ENCODE measurements at regions not wholly inside any gene's neighbourhood (a gene's known extent, or its start where the extent isn't known, plus 50 kb on each side); places are given as distances from the start of the nearest gene placed in this dataset.

- H3K9me3 Mint-ChIP-seq, result no peaks in the 10 kb centered on the region
- peaks cover 4% of the 10 kb centered on the region for H3K27me3 Mint-ChIP-seq
- Histone ChIP-seq H3K27ac (ENCODE audit: insufficient read depth, low read length, poor library complexity, severe bottlenecking) (no peak overlapping the region), H3K27me3 (ENCODE audit: control insufficient read depth, insufficient read depth, low read length) (no peaks in the 10 kb centered on the region), H3K36me3 (ENCODE audit: control insufficient read depth, insufficient read depth, low read length) (no peaks in the 10 kb centered on the region), H3K9me3 (ENCODE audit: control insufficient read depth in 2 of 2, low read length in 2 of 2) (no peaks in the 10 kb centered on the region), H3K4me1 (ENCODE audit: control insufficient read depth, insufficient read depth, low read length, poor library complexity, severe bottlenecking) (no peaks in the 10 kb centered on the region), H3K4me3 (ENCODE audit: low read depth, low read length) (no peak overlapping the region)
- ATAC-seq (ENCODE audit: low read depth in 2 of 2) (no peak), DNase-seq (no peak)
- no peak overlapping the region for H3K27ac Mint-ChIP-seq
- no peaks in the 10 kb centered on the region for H3K36me3 Mint-ChIP-seq
- H3K4me3 Mint-ChIP-seq, result no peak overlapping the region
- no peaks in the 10 kb centered on the region for H3K4me1 Mint-ChIP-seq
Observed at GRCh38 chr6:139871165-139871710, 496.8 kb upstream of the CITED2 start.

GRCh38 chr6:139868576-139868975 lies 494.1 kb upstream of the CITED2 start:
- ATAC-seq (ENCODE audit: low read depth in 2 of 2) (no peak), DNase-seq (no peak)
- Histone ChIP-seq H3K4me1 (ENCODE audit: control insufficient read depth, insufficient read depth, low read length, poor library complexity, severe bottlenecking) (no peaks in the 10 kb centered on the region), H3K4me3 (ENCODE audit: low read depth, low read length) (no peak overlapping the region), H3K36me3 (ENCODE audit: control insufficient read depth, insufficient read depth, low read length) (no peaks in the 10 kb centered on the region), H3K27ac (ENCODE audit: insufficient read depth, low read length, poor library complexity, severe bottlenecking) (no peak overlapping the region), H3K9me3 (ENCODE audit: control insufficient read depth in 2 of 2, low read length in 2 of 2) (no peaks in the 10 kb centered on the region), H3K27me3 (ENCODE audit: control insufficient read depth, insufficient read depth, low read length) (no peaks in the 10 kb centered on the region)
- H3K4me1 Mint-ChIP-seq, result no peaks in the 10 kb centered on the region
- peaks cover 9% of the 10 kb centered on the region for H3K27me3 Mint-ChIP-seq
- H3K36me3 Mint-ChIP-seq, result no peaks in the 10 kb centered on the region
- no peaks in the 10 kb centered on the region for H3K9me3 Mint-ChIP-seq
- no peak overlapping the region for H3K4me3 Mint-ChIP-seq
- H3K27ac Mint-ChIP-seq, result no peak overlapping the region

GRCh38 chr6:139863964-139864363 lies 489.5 kb upstream of the CITED2 start:
- no peak overlapping the region for H3K27ac Mint-ChIP-seq
- no peak overlapping the region for H3K4me3 Mint-ChIP-seq
- Histone ChIP-seq H3K4me3 (ENCODE audit: low read depth, low read length) (no peak overlapping the region), H3K27ac (ENCODE audit: insufficient read depth, low read length, poor library complexity, severe bottlenecking) (no peak overlapping the region), H3K27me3 (ENCODE audit: control insufficient read depth, insufficient read depth, low read length) (no peaks in the 10 kb centered on the region), H3K36me3 (ENCODE audit: control insufficient read depth, insufficient read depth, low read length) (no peaks in the 10 kb centered on the region), H3K4me1 (ENCODE audit: control insufficient read depth, insufficient read depth, low read length, poor library complexity, severe bottlenecking) (no peaks in the 10 kb centered on the region), H3K9me3 (ENCODE audit: control insufficient read depth in 2 of 2, low read length in 2 of 2) (no peaks in the 10 kb centered on the region)
- peaks cover 0 to 3% (median 0%) of the 10 kb centered on the region in 7 donors for H3K9me3 Mint-ChIP-seq
- DNase-seq (no peak), ATAC-seq (ENCODE audit: low read depth in 2 of 2) (no peak)
- peaks cover 9% of the 10 kb centered on the region for H3K27me3 Mint-ChIP-seq
- no peaks in the 10 kb centered on the region for H3K36me3 Mint-ChIP-seq
- no peaks in the 10 kb centered on the region for H3K4me1 Mint-ChIP-seq

- Histone ChIP-seq H3K4me3 (ENCODE audit: low read depth, low read length) (no peak overlapping the region), H3K36me3 (ENCODE audit: control insufficient read depth, insufficient read depth, low read length) (no peaks in the 10 kb centered on the region), H3K27me3 (ENCODE audit: control insufficient read depth, insufficient read depth, low read length) (no peaks in the 10 kb centered on the region), H3K4me1 (ENCODE audit: control insufficient read depth, insufficient read depth, low read length, poor library complexity, severe bottlenecking) (no peaks in the 10 kb centered on the region), H3K9me3 (ENCODE audit: control insufficient read depth in 2 of 2, low read length in 2 of 2) (no peaks in the 10 kb centered on the region), H3K27ac (ENCODE audit: insufficient read depth, low read length, poor library complexity, severe bottlenecking) (no peak overlapping the region)
- ATAC-seq (ENCODE audit: low read depth in 2 of 2), result no peak
- Mint-ChIP-seq H3K4me3 (no peak overlapping the region), H3K4me1 (no peaks in the 10 kb centered on the region), H3K36me3 (no peaks in the 10 kb centered on the region), H3K27me3 (peaks cover 9% of the 10 kb centered on the region), H3K27ac (no peak overlapping the region), H3K9me3 (peaks cover 0 to 3% (median 0%) of the 10 kb centered on the region in 7 donors)
- DNase-seq, result no peak
Observed at GRCh38 chr6:139863346-139863745, 488.9 kb upstream of the CITED2 start.

GRCh38 chr6:139862311-139862710 lies 487.9 kb upstream of the CITED2 start:
- Histone ChIP-seq H3K4me3 (ENCODE audit: low read depth, low read length) (no peak overlapping the region), H3K9me3 (ENCODE audit: control insufficient read depth in 2 of 2, low read length in 2 of 2) (no peaks in the 10 kb centered on the region), H3K27me3 (ENCODE audit: control insufficient read depth, insufficient read depth, low read length) (peaks cover 2% of the 10 kb centered on the region), H3K4me1 (ENCODE audit: control insufficient read depth, insufficient read depth, low read length, poor library complexity, severe bottlenecking) (no peaks in the 10 kb centered on the region), H3K36me3 (ENCODE audit: control insufficient read depth, insufficient read depth, low read length) (no peaks in the 10 kb centered on the region), H3K27ac (ENCODE audit: insufficient read depth, low read length, poor library complexity, severe bottlenecking) (no peak overlapping the region)
- no peak overlapping the region for H3K27ac Mint-ChIP-seq
- no peak overlapping the region for H3K4me3 Mint-ChIP-seq
- H3K36me3 Mint-ChIP-seq, result no peaks in the 10 kb centered on the region
- H3K9me3 Mint-ChIP-seq, result peaks cover 0 to 3% (median 0%) of the 10 kb centered on the region in 7 donors
- ATAC-seq (ENCODE audit: low read depth in 2 of 2) (no peak), DNase-seq (no peak)
- H3K27me3 Mint-ChIP-seq, result peaks cover 9% of the 10 kb centered on the region
- H3K4me1 Mint-ChIP-seq, result no peaks in the 10 kb centered on the region

GRCh38 chr6:139860203-139860602 lies 485.8 kb upstream of the CITED2 start:
- Histone ChIP-seq H3K27ac (ENCODE audit: insufficient read depth, low read length, poor library complexity, severe bottlenecking) (no peak overlapping the region), H3K27me3 (ENCODE audit: control insufficient read depth, insufficient read depth, low read length) (peaks cover 2% of the 10 kb centered on the region), H3K36me3 (ENCODE audit: control insufficient read depth, insufficient read depth, low read length) (no peaks in the 10 kb centered on the region), H3K4me1 (ENCODE audit: control insufficient read depth, insufficient read depth, low read length, poor library complexity, severe bottlenecking) (no peaks in the 10 kb centered on the region), H3K4me3 (ENCODE audit: low read depth, low read length) (no peak overlapping the region), H3K9me3 (ENCODE audit: control insufficient read depth in 2 of 2, low read length in 2 of 2) (no peaks in the 10 kb centered on the region)
- Mint-ChIP-seq H3K27ac (no peak overlapping the region), H3K9me3 (peaks cover 0 to 3% (median 0%) of the 10 kb centered on the region in 7 donors), H3K36me3 (no peaks in the 10 kb centered on the region), H3K4me3 (no peak overlapping the region), H3K4me1 (no peaks in the 10 kb centered on the region), H3K27me3 (peaks cover 10% of the 10 kb centered on the region)
- ATAC-seq (ENCODE audit: low read depth in 2 of 2) (no peak), DNase-seq (no peak)

GRCh38 chr6:139858429-139858828 lies 484.0 kb upstream of the CITED2 start:
- Mint-ChIP-seq H3K4me3 (no peak overlapping the region), H3K27ac (no peak overlapping the region), H3K9me3 (peaks cover 0 to 3% (median 0%) of the 10 kb centered on the region in 7 donors), H3K4me1 (no peaks in the 10 kb centered on the region), H3K27me3 (peaks cover 7% of the 10 kb centered on the region), H3K36me3 (no peaks in the 10 kb centered on the region)
- Histone ChIP-seq H3K27me3 (ENCODE audit: control insufficient read depth, insufficient read depth, low read length) (peaks cover 2% of the 10 kb centered on the region), H3K27ac (ENCODE audit: insufficient read depth, low read length, poor library complexity, severe bottlenecking) (no peak overlapping the region), H3K36me3 (ENCODE audit: control insufficient read depth, insufficient read depth, low read length) (no peaks in the 10 kb centered on the region), H3K9me3 (ENCODE audit: control insufficient read depth in 2 of 2, low read length in 2 of 2) (no peaks in the 10 kb centered on the region), H3K4me3 (ENCODE audit: low read depth, low read length) (no peak overlapping the region), H3K4me1 (ENCODE audit: control insufficient read depth, insufficient read depth, low read length, poor library complexity, severe bottlenecking) (no peaks in the 10 kb centered on the region)
- ATAC-seq (ENCODE audit: low read depth in 2 of 2) (no peak), DNase-seq (no peak)

- Mint-ChIP-seq H3K27ac (no peak overlapping the region), H3K9me3 (no peaks in the 10 kb centered on the region), H3K36me3 (no peaks in the 10 kb centered on the region), H3K4me1 (no peaks in the 10 kb centered on the region), H3K27me3 (peaks cover 4% of the 10 kb centered on the region), H3K4me3 (no peak overlapping the region)
- H3K4me1 ChIP-seq (ENCODE audit: control insufficient read depth, insufficient read depth, low read length, poor library complexity, severe bottlenecking), result no peaks in the 10 kb centered on the region
- no peak for DNase-seq
- peaks cover 2% of the 10 kb centered on the region for H3K27me3 ChIP-seq (ENCODE audit: control insufficient read depth, insufficient read depth, low read length)
- ATAC-seq (ENCODE audit: low read depth in 2 of 2), result no peak
- no peak overlapping the region for H3K27ac ChIP-seq (ENCODE audit: insufficient read depth, low read length, poor library complexity, severe bottlenecking)
- H3K36me3 ChIP-seq (ENCODE audit: control insufficient read depth, insufficient read depth, low read length), result no peaks in the 10 kb centered on the region
- H3K9me3 ChIP-seq (ENCODE audit: control insufficient read depth in 2 of 2, low read length in 2 of 2), result no peaks in the 10 kb centered on the region
- H3K4me3 ChIP-seq (ENCODE audit: low read depth, low read length), result no peak overlapping the region
Observed at GRCh38 chr6:139857143-139857542, 482.7 kb upstream of the CITED2 start.

Data from CD4-positive, CD25-positive, alpha-beta regulatory T cell (primary cell).